Colonic mucosa (tissue), 4 donors: ENCODE measurements at regions not wholly inside any gene's neighbourhood (a gene's known extent, or its start where the extent isn't known, plus 50 kb on each side); places are given as distances from the start of the nearest gene placed in this dataset.

Experiments used
- DNase-seq: peaks from one replicate; pipeline ENCODE4 v3.0.0-alpha.2; 2020
- H3K27ac ChIP-seq: fragments of 200-600 bp; one replicate; pipeline ENCODE4 v1.8.0; 2021
- H3K27me3 ChIP-seq: fragments of 200-600 bp; one replicate; pipeline ENCODE4 v1.8.0; 2021
- H3K36me3 ChIP-seq: fragments of 200-600 bp; one replicate; pipeline ENCODE4 v1.8.0; 2021
- H3K4me1 ChIP-seq: fragments of 200-600 bp; one replicate; pipeline ENCODE4 v1.8.0; 2021; ENCODE audit warnings: mild to moderate bottlenecking
- H3K4me3 ChIP-seq: fragments of 200-600 bp; one replicate; pipeline ENCODE4 v1.8.0; 2021
- H3K9ac ChIP-seq, 2 donors: one replicate each; pipeline ENCODE4 v1.7.0; 2013; ENCODE audit warnings: control low read depth in 2 of 2, low read depth in 2 of 2, low read length in 2 of 2
- H3K9me3 ChIP-seq: fragments of 200-600 bp; one replicate; pipeline ENCODE4 v1.8.0; 2021
- CTCF ChIP-seq: fragments of 200-600 bp; IDR thresholded peaks from one replicate; pipeline ENCODE4 v1.8.0; 2022; ENCODE audit warnings: antibody characterized with exemption, mild to moderate bottlenecking
- intact Hi-C: fragments of 100-400 bp; cut with DNase I; formaldehyde crosslinking; loops from one replicate; pipeline ENCODE4 v1.14.1; 2022
- donor health status: healthy.
- donor health status: DM: no; HTN: no; CAD: no.
- donor health status: DM: no; HTN: no; CAD: no.

DNA sequence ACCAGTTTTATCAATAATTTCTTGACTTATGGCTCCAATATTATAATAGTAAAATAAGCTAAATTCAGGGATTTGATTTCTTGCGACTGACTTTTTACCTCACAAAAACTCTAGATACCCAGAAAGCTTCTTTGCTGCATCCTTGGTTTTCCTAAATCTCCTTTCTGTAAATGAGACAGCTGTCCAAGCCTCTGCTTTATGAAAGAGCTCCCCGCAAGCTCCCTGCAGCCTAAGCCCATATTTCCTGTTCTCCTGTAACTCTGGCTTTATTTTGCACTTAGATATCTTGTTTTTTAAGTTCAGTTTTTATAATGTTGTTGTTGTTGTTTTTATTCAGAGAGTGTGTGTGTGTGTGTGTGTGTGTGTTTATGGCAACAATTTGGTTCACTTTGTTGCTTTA, 361.7 kb upstream of the PKDCC start:
- no peak for DNase-seq
- H3K36me3 ChIP-seq, result no peaks in the 10 kb centered on the region
- intact Hi-C loops, result no loop called here
- no peaks in the 10 kb centered on the region for H3K4me1 ChIP-seq
- H3K9me3 ChIP-seq, result no peaks in the 10 kb centered on the region
- no peak for TF ChIP-seq CTCF
- H3K9ac ChIP-seq, result no peak overlapping the region
- no peak overlapping the region for H3K27ac ChIP-seq
- no peak overlapping the region for H3K4me3 ChIP-seq
- no peaks in the 10 kb centered on the region for H3K27me3 ChIP-seq

DNA sequence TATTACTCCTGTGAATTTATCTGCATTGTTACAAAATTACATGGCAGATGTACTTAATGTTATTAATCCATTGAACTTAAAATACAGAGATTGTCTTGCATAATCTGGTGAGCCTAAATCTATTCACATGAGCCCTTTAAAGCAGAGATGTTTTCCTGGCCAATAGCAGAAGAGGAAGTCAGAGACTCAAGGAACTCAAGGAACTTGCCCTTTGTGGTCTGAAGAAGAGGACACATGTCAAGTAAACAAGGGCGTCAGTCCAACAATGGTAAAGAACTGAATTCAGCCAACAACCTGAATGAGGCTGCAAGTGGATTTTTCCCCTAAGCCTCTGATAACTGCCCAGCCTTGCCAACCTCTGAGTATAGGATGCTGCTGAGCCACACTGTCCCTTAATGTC, 356.3 kb upstream of the PKDCC start:
- intact Hi-C loops, result no loop called here
- no peak for TF ChIP-seq CTCF
- Histone ChIP-seq H3K4me3 (no peak overlapping the region), H3K9ac (no peak overlapping the region), H3K9me3 (no peaks in the 10 kb centered on the region), H3K27me3 (no peaks in the 10 kb centered on the region), H3K27ac (no peak overlapping the region), H3K4me1 (no peaks in the 10 kb centered on the region), H3K36me3 (no peaks in the 10 kb centered on the region)
- DNase-seq, result no peak

DNA sequence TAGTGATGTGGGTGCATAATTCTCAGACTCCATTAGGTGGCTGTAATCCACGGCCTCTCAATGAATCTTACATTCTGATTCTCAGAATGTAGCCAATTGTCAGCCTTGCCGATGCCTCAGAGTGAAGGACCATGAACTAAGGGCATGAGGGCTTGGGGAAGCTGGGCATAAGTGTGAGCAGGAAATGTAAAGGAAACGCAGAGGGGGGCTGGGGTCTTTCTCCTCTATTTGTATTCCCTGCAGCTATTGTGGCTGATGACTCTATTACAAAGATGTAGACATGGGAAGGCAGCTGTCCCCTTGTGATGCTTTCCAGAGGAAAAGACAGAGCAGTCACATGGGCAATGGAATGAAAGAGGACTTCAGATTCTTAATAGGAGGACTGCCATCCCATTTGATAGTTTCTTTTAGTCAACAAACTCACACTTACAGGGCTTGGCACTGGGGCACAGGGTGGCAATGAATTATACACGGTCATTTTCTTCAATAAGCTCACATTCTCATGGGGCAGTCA, 353.2 kb upstream of the PKDCC start:
- no peak overlapping the region for H3K4me3 ChIP-seq
- DNase-seq, result no peak
- no peaks in the 10 kb centered on the region for H3K9me3 ChIP-seq
- H3K27me3 ChIP-seq, result no peaks in the 10 kb centered on the region
- H3K4me1 ChIP-seq, result no peaks in the 10 kb centered on the region
- no peak overlapping the region for H3K9ac ChIP-seq
- no peak overlapping the region for H3K27ac ChIP-seq
- no peak for TF ChIP-seq CTCF
- no peaks in the 10 kb centered on the region for H3K36me3 ChIP-seq
- intact Hi-C loops, result no loop called here

GRCh38 chr2:41695198-41696113, 352.4 kb upstream of the PKDCC start:
- intact Hi-C loops, result no loop called here
- Histone ChIP-seq H3K9ac (no peak overlapping the region), H3K4me3 (no peak overlapping the region), H3K4me1 (no peaks in the 10 kb centered on the region), H3K9me3 (no peaks in the 10 kb centered on the region), H3K27ac (no peak overlapping the region), H3K36me3 (no peaks in the 10 kb centered on the region), H3K27me3 (no peaks in the 10 kb centered on the region)
- TF ChIP-seq CTCF, result no peak
- DNase-seq, result no peak

GRCh38 chr2:41697389-41697788, 350.4 kb upstream of the PKDCC start:
- intact Hi-C loops, result no loop called here
- no peak overlapping the region for H3K9ac ChIP-seq
- H3K4me3 ChIP-seq, result no peak overlapping the region
- H3K4me1 ChIP-seq, result no peaks in the 10 kb centered on the region
- TF ChIP-seq CTCF, result no peak
- H3K27me3 ChIP-seq, result no peaks in the 10 kb centered on the region
- no peaks in the 10 kb centered on the region for H3K36me3 ChIP-seq
- no peak overlapping the region for H3K27ac ChIP-seq
- H3K9me3 ChIP-seq, result no peaks in the 10 kb centered on the region
- DNase-seq, result no peak
